SW480 (cell line): ENCODE measurements at regions not wholly inside any gene's neighbourhood (a gene's known extent, or its start where the extent isn't known, plus 50 kb on each side); places are given as distances from the start of the nearest gene placed in this dataset.

Source experiments
- DNase-seq: peaks from one replicate; pipeline ENCODE4 v3.0.0-alpha.2; 2016; ENCODE audit warnings: low spot score

- DNase-seq: no peak
Observed at GRCh38 chr2:16003809-16004208, 63.5 kb downstream of the MYCN start.

- no peak for DNase-seq
Observed at GRCh38 chr2:16003152-16003551, 62.8 kb downstream of the MYCN start.

- DNase-seq: no peak
Observed at GRCh38 chr2:16002575-16002974, 62.2 kb downstream of the MYCN start.

- DNase-seq: no peak
Observed at GRCh38 chr2:16002144-16002543, 61.8 kb downstream of the MYCN start.

- no peak for DNase-seq
Observed at GRCh38 chr2:16000642-16001041, 60.3 kb downstream of the MYCN start.

GRCh38 chr2:15999596-16000469, 59.5 kb downstream of the MYCN start:
- no peak for DNase-seq

- DNase-seq: no peak
Observed at GRCh38 chr2:15997728-15998280, 57.5 kb downstream of the MYCN start.

GRCh38 chr2:15996536-15997423, 56.4 kb downstream of the MYCN start:
- no peak for DNase-seq
